Pulmonary artery endothelial cell (primary cell): ENCODE measurements at regions not wholly inside any gene's neighbourhood (a gene's known extent, or its start where the extent isn't known, plus 50 kb on each side); places are given as distances from the start of the nearest gene placed in this dataset.

Experiments
- DNase-seq: peaks from one replicate; pipeline ENCODE4 v3.0.0-alpha.2; 2011; ENCODE audit warnings: low read depth, low spot score

DNA sequence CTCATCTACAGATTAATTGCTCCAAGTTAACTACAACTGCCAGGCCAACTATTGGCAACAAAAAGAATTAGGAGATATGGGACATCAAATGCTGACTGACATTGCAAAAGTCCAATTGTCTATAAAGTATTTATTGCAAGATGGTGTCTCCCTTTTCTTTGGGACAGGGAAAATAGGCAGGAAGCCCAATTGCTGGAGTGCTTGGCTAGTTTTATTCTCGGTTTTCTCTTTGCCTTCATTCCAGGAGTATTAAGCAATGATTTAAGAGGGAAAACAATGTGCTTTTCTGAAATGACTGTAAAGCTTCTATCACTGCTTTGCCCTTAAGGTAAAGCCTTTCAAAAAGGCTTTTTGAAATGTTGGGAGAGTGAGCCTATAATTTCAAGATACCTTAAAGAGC lies 62.8 kb upstream of the DIAPH2 start:
- DNase-seq: no peak
